ENCODE measurements at regions not wholly inside any gene's neighbourhood (a gene's known extent, or its start where the extent isn't known, plus 50 kb on each side); places are given as distances from the start of the nearest gene placed in this dataset.
A peak's percentile ranks its signal among the peaks of the same experiment; 100 is the strongest.

DNA sequence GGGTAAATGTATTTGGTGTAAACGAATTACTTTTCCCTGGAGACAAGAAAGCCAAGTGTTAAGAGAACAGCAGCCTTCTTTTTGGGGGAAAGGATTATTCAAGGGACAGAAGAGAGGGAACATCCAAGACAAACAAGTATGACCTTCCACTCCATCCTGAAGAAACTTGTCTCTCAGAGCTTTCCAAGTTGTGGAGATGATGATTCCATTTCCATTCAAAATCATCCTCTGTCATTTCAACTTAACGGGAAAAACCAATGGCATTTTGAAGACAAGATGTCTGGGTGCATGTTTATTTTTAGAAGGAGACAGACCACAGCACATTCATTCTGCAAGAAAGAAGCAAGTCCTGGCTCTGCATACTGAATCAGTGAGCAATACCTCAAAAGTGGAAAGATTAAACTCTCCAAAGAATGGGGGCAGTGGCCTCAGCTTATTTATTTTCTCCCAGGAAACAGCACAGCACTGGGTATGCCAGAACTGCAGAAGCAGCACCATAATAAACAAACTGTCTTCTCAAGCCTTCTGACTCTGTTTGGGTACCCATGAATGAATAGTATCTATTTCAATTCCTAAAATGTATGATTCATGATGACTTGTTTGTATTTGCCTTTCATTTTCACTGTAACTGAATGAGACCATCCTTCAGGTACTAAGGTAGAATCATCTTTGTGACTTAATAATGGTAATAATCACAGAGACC lies 541.0 kb downstream of the RFC3 start:
- peaks cover 0 to 4% (median 0%) of the 10 kb centered on the region in 12 donors for H3K9me3 ChIP-seq
- DNase-seq, result no peak
- peaks cover 0 to 16% (median 0%) of the 10 kb centered on the region in 12 donors for H3K4me1 ChIP-seq
- H3K27ac ChIP-seq, result peak overlapping the region in 1 of 12 donors; percentile 51
- TF ChIP-seq, protein P1, sequence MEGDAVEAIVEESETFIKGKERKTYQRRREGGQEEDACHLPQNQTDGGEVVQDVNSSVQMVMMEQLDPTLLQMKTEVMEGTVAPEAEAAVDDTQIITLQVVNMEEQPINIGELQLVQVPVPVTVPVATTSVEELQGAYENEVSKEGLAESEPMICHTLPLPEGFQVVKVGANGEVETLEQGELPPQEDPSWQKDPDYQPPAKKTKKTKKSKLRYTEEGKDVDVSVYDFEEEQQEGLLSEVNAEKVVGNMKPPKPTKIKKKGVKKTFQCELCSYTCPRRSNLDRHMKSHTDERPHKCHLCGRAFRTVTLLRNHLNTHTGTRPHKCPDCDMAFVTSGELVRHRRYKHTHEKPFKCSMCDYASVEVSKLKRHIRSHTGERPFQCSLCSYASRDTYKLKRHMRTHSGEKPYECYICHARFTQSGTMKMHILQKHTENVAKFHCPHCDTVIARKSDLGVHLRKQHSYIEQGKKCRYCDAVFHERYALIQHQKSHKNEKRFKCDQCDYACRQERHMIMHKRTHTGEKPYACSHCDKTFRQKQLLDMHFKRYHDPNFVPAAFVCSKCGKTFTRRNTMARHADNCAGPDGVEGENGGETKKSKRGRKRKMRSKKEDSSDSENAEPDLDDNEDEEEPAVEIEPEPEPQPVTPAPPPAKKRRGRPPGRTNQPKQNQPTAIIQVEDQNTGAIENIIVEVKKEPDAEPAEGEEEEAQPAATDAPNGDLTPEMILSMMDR (IDR thresholded peaks at IDR 0.05), result no peak
- TF ChIP-seq POLR2A (IDR thresholded peaks at IDR 0.05), result no peak
- H3K4me3 ChIP-seq, result no peak overlapping the region
- no peaks in the 10 kb centered on the region for H3K27me3 ChIP-seq
- intact Hi-C loops (cut with DNase I), result no loop called here
- WGBS, 4 donors, result 42 to 72% (median 62%) methylated on average over 2 of the region's 2 CpGs
- ATAC-seq, result peak; percentile 28 to 70 (median 48)
- no peaks in the 10 kb centered on the region for H3K36me3 ChIP-seq

DNA sequence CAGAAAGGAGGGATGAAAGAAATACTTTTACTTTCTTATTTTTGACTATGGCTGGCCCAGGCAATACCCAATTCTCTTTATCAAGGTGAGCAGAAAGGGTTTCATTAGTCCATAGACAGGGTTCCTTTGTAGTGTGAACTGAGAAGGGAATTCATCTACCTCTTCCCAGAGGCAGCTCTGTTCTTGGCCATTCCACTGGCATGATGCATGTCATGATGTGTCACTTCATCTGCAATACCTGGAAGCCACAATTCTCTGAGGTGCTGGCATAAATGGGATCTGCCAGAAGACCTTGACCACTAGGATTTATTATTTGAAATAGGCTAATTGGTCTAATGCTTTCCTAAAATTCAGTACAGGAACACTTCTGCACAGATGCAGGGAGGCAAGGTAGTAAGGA lies 542.8 kb downstream of the RFC3 start:
- H3K9me3 ChIP-seq, result peaks cover 0 to 4% (median 0%) of the 10 kb centered on the region in 12 donors
- H3K4me3 ChIP-seq, result no peak overlapping the region
- ATAC-seq, result no peak
- TF ChIP-seq, protein P1 (IDR thresholded peaks at IDR 0.05), result no peak
- TF ChIP-seq POLR2A (IDR thresholded peaks at IDR 0.05), result no peak
- no peak for DNase-seq
- intact Hi-C loops (cut with DNase I), result no loop called here
- no peaks in the 10 kb centered on the region for H3K27me3 ChIP-seq
- peaks cover 0 to 16% (median 0%) of the 10 kb centered on the region in 12 donors for H3K4me1 ChIP-seq
- H3K27ac ChIP-seq, result peak overlapping the region in 1 of 12 donors; percentile 3
- no peaks in the 10 kb centered on the region for H3K36me3 ChIP-seq

DNA sequence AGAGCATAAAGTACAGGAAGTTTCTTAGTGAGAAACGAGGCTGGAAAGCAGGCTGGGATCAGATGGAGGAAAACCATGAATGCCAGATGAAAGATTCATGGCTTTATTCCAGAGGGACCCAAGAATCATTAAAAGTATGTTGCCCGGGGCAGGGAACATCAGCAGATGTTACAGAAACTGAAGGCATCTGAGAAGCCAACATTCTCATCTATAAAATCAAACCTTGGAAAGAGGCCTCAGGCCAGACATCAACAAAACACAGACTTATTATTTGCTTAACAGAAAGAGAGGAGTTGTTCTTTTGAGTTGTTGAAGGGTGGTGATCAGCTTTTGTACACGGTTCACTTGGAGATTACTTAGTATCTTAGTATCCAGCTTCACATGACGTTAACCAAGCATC lies 543.6 kb downstream of the RFC3 start:
- peak overlapping the region in 1 of 12 donors; percentile 3 for H3K27ac ChIP-seq
- WGBS, 4 donors, result 50 to 66% (median 60%) methylated on average over 4 of the region's 4 CpGs
- H3K9me3 ChIP-seq, result peaks cover 0 to 7% (median 0%) of the 10 kb centered on the region in 12 donors
- DNase-seq (no peak), ATAC-seq (no peak)
- no peaks in the 10 kb centered on the region for H3K27me3 ChIP-seq
- H3K4me1 ChIP-seq, result peaks cover 0 to 16% (median 0%) of the 10 kb centered on the region in 12 donors
- TF ChIP-seq POLR2A (IDR thresholded peaks at IDR 0.05), result no peak
- TF ChIP-seq, protein P1 (IDR thresholded peaks at IDR 0.05), result no peak
- no peaks in the 10 kb centered on the region for H3K36me3 ChIP-seq
- intact Hi-C loops (cut with DNase I), result no loop called here
- H3K4me3 ChIP-seq, result no peak overlapping the region

DNA sequence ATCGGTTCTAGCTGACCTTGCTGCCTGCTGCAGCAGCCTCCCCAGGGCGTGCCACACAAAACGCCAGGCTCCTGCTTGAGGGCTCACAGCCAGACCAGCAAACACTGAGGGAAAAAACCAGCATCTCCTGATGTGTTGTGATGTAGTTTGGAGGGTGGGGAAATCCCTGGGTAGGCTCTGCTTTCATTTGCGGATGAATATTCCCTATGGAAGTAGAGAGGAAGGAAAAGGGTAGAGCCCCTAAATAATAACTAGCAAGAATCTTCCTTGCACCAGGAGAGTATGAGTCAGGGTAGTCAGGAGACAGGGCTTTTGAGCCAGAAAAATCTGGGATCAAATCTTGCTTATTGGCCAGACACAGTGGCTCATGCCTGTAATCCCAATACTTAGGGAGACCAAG lies 545.3 kb downstream of the RFC3 start:
- no peaks in the 10 kb centered on the region for H3K27me3 ChIP-seq
- no peaks in the 10 kb centered on the region for H3K36me3 ChIP-seq
- DNase-seq (no peak), ATAC-seq (no peak)
- H3K27ac ChIP-seq, result no peak overlapping the region
- WGBS, 4 donors, result 70 to 87% (median 82%) methylated on average over 4 of the region's 4 CpGs
- peaks cover 0 to 15% (median 0%) of the 10 kb centered on the region in 12 donors for H3K9me3 ChIP-seq
- H3K4me3 ChIP-seq, result no peak overlapping the region
- intact Hi-C loops (cut with DNase I), result no loop called here
- TF ChIP-seq, protein P1 (IDR thresholded peaks at IDR 0.05), result no peak
- no peak for TF ChIP-seq POLR2A (IDR thresholded peaks at IDR 0.05)
- H3K4me1 ChIP-seq, result peaks cover 0 to 9% (median 0%) of the 10 kb centered on the region in 12 donors

All from heart left ventricle (tissue), 16 donors.